Glomerular visceral epithelial cell (primary cell): ENCODE measurements at regions not wholly inside any gene's neighbourhood (a gene's known extent, or its start where the extent isn't known, plus 50 kb on each side); places are given as distances from the start of the nearest gene placed in this dataset.

Source experiments
- DNase-seq: peaks from one replicate; pipeline ENCODE4 v3.0.0-alpha.2; 2016; ENCODE audit errors: extremely low spot score

DNA sequence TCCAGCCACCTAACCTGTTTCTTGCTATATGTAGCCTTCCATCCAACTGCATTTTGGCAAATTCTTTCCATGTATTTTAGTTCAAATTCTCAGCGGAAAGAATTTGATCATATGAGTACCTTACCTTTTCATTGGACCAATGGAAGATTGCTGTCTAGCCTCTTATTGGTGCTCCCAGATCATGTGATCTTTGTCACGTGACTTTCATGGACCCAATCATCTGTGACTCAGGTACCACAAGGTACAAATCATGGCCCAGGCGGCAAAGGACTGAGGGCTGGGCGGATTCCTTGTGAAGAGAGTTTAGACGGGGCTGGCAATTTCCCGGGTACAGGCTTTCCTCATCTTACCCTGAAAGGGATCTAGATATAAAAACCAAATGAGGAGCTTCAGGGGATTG, 85.9 kb upstream of the TBX20 start:
- no peak for DNase-seq

DNA sequence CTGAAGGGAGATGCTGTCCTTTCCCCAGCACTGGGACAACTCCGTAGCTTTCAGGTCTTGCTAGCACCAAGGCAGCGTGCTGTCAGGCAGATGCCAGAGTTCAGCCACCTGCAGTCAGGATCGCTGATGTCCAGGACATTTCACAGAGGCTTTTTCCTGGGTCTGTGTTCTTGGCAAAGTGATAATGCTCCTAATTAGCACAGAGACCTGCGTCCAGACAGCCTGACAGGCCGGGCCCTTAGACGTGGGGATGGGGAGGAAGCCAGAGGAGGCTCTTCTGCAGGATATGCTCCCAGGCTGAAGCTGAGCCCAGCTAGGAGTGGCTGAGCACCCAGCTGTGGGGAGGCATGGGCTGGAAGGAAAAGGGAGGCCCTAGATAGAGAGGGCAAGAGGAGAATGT, 82.5 kb upstream of the TBX20 start:
- DNase-seq = no peak

DNA sequence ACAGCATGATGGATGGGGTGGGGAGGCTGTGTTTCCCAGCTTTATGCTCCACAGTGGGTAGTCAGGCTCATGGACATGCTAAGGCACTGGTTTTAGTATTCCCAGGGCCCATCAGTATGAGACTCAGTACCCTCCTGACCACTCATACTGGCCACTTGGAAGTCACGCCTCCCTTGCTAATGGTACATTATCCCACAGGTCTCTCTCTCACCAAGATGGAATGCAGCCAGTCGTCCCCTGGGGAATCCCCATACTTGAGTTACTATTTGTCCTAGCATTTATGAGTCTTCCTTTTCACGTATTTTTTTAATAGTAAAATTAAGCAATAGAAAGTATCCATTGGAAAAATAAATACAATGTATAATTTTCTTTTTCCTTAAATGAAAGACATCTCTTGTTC, 80.6 kb upstream of the TBX20 start:
- DNase-seq = peak; percentile 54

DNA sequence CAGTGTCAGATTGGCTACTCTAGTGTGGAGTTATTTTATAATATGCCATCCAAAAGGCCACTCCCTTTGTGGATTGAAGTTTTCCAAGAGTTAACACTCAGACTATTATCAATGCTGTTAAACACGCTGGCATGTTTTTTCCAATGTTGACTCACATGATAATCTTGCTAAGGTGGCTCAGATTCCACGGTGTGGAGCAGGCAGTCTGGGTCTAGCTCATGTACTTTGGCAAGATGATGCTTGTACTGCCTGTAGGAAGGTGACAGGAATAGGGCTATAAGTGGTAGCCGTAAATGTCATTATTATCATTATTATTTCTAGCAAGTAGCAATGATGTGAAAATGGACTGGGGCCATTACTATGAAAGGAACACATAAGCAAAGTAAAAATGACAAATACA, 79.4 kb upstream of the TBX20 start:
- no peak for DNase-seq

DNA sequence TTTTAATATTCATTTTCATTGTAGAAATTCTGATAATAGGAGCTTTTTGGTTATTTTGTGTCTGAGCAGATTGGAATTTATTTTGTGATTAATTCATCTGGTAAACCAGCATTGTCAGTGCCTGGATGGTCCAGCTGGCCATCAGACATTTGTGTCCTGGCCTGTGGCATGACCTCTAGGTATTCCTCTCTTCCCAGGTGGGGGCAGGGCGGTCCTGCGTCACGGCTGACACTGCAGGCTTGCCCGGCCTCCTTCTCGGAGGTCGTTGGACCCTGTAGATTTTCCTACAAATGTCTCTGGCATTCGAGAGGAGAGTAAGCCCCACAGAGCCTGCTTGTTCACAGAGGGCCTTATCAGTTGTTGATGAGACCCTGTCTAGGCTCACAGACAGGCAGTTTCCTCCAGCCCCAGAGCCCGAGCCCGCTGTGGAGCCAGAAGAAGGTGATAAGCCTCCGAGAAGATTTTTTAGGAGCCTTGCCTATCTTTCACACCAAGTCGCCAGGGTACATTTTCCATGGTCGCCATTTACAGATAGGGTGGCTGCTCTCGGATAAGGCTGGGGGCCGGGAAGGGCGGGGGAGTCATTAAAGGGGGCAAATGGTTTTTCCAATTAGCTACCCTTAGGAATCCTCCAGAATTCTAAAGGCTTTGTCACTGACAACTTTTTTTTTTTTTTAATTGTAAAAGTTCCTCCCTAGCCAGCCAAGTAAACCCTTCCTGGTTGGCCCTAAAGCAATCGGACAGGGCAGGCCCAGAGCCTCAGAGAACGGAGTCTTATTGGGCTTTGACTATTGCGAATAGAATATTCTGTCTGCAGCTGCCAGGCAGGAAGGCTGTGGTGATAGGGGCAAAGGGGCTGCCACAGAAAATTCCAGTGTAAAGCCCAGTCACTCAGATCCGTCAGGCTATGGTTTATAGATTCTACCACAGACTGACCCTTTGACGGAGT, 78.1 kb upstream of the TBX20 start:
- no peak for DNase-seq

DNA sequence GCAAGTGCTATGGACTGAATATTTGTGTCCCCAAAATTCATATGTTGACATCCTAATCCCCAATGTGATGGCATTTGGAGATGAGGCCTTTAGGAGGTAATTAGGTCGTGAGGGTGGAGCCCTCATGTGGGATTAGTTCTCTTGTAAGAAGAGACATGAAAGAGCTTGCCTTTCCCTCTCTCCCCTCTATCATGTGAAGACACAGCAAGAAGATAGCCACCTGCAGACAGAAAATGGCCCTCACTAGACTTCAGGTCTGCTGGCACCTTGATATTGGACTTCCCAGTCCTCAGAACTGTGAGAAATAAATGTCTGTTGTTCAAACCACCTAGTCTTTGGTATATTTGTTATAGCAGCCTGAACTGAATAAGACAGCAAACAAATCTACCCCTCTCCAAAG, 75.1 kb upstream of the TBX20 start:
- DNase-seq = no peak

DNA sequence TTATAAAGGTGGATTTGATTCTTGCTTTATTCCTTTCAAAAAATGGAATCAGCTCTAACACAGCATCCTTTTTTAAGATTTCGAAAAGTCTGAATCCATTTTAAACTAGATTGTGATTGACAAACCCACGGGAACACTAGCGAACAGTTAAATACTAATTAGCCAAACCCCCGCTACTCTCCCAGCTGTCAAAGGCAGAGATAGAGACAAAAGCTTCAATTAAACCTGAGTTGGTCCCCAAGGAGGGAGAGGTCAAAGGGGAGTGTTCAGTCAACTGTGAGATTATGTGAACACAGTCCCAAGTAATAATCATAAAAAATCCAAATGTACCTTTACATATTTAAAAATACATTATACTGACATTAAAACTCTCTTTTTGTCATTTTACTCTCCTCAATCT, 65.7 kb upstream of the TBX20 start:
- DNase-seq = no peak

DNA sequence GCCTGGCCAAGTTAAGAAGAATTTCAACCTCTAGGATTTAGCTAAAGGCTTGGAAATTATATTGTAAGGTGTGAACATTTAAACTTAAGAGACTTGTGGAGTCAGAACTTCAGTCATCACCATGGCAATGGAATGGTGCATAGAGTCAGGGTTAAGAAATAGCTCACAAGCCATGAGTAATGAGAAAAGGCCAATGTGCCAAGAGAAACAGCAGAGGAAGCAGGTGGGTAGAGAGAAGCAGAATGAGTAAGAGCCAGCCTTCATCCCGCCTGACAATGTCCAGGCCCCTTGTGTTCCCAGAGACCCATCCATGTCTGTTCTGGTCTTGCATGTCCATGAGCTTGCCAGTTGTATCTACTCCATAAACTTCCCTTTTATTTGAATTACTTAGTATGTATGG, 62.6 kb upstream of the TBX20 start:
- no peak for DNase-seq

DNA sequence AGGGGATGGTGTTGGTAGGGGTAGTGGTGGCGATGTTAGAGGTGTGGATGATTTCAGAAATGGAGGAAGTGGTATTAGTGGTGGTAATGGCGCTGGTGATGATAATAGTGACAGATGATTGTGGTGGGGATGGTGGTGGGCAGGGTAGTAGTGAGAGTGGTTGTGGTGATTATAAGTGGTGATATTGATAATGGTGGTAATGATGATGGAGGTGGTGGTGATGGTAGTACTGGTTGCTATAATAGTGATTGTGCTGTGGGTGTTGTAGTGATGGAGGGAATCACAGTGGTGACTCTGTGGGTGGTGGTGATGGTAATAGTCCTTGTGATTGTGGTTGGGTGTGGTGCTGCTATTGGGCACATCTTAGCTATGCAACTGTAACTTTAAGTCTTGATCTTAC, 61.6 kb upstream of the TBX20 start:
- DNase-seq = no peak

DNA sequence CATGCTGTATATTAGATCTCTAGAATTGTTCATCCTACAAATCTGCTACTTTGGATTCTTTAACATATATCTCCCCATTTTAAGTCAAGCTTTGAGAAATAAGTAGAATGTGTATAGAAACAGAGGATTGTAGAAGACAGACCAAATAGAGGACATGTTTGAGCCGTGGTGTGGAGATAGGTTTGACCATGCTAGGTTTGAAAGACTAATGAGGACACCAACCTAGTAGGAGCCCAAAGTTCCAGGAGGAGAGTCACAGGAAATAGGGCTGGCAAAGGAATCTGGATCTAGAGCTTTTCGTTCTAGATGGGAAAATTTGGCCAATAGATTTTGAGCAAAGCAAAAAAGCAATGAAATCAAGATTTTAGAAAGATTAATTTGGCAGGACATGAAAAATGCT, 60.5 kb upstream of the TBX20 start:
- no peak for DNase-seq

DNA sequence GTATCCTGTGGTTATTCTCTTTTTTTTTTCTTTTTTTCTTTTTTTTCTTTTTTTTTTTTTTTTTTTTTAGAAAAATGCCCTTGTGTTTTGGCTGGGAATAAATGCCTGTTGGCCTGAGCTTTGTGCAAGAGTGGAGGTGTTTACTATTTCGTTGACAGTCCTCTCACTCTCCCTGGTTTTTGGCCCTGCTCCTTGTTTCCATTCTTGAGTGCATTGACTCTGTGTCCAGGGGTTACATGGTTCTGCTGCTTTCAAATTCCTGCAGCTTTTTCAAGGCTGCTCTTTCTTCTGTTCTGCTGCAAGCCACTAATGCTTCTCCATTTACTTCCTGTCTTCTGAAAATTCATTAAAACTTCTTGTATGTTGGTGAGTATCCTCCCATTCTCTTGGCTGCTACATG, 59.7 kb upstream of the TBX20 start:
- no peak for DNase-seq
